Left lung (tissue), 4 donors: ENCODE measurements at regions not wholly inside any gene's neighbourhood (a gene's known extent, or its start where the extent isn't known, plus 50 kb on each side); places are given as distances from the start of the nearest gene placed in this dataset.
A peak's percentile ranks its signal among the peaks of the same experiment; 100 is the strongest.
"Not testable (repeated sequence)": the region's sequence is repeated elsewhere in the genome, so short reads cannot be mapped to it uniquely, and the experiment has no call there.

ENCODE experiments used
- ATAC-seq: fragments of 200-7000 bp; cut with Tn5 transposase; one replicate; pipeline ENCODE4 v1.9.1; 2020; ENCODE audit warnings: moderate library complexity
- DNase-seq, 4 donors: peaks; one replicate each; pipeline ENCODE4 v3.0.0-alpha.2; 2013 to 2020
- H3K27ac ChIP-seq, 2 donors: fragments of 200-600 bp; sonication (generic) in 1 of 2; one replicate each; pipeline versions ENCODE4 v1.5.0 to v1.8.0; 2020 to 2021
- H3K27me3 ChIP-seq, 2 donors: fragments of 200-600 bp; sonication (generic) in 1 of 2; one replicate each; pipeline versions ENCODE4 v1.5.0 to v1.8.0; 2020 to 2021
- H3K36me3 ChIP-seq, 2 donors: fragments of 200-600 bp; sonication (generic) in 1 of 2; one replicate each; pipeline versions ENCODE4 v1.5.0 to v1.8.0; 2020 to 2021
- H3K4me1 ChIP-seq, 2 donors: fragments of 200-600 bp; one replicate each; pipeline ENCODE4 v1.8.0; 2021
- H3K4me3 ChIP-seq, 2 donors: fragments of 200-600 bp; sonication (generic) in 1 of 2; one replicate each; pipeline versions ENCODE4 v1.5.0 to v1.8.0; 2020 to 2021; ENCODE audit warnings: mild to moderate bottlenecking in 1 of 2
- H3K9me3 ChIP-seq, 2 donors: fragments of 200-600 bp; sonication (generic) in 1 of 2; one replicate each; pipeline versions ENCODE4 v1.5.0 to v1.8.0; 2020 to 2021
- CTCF ChIP-seq, 2 donors: fragments of 200-600 bp; sonication (generic) in 1 of 2; IDR thresholded peaks; one replicate each; pipeline versions ENCODE4 v1.5.0 to v1.8.0; 2021; ENCODE audit warnings: antibody characterized with exemption in 2 of 2
- intact Hi-C, 2 donors: fragments of 100-400 bp; cut with DNase I; formaldehyde crosslinking; loops; one replicate each; pipeline versions ENCODE4 v1.11.2 to v1.14.2; 2022
- donor health status: DM: no; HTN: yes; CAD: no.
- donor health status: DM: no; HTN: no; CAD: no.

- intact Hi-C loops = no loop called here
- no peak overlapping the region for H3K4me3 ChIP-seq
- ATAC-seq (no peak), DNase-seq (no peak)
- H3K36me3 ChIP-seq = no peaks in the 10 kb centered on the region
- H3K27ac ChIP-seq = no peak overlapping the region
- H3K4me1 ChIP-seq = no peaks in the 10 kb centered on the region
- no peaks in the 10 kb centered on the region for H3K9me3 ChIP-seq
- no peaks in the 10 kb centered on the region for H3K27me3 ChIP-seq
- no peak for TF ChIP-seq CTCF (IDR thresholded peaks at IDR 0.05)
These were observed 245.3 kb downstream of the PARN start for GRCh38 chr16:14384745-14385144.

GRCh38 chr16:14383844-14384243, 246.2 kb downstream of the PARN start:
- DNase-seq, H3K27ac ChIP-seq, H3K4me1 ChIP-seq, ATAC-seq, H3K27me3 ChIP-seq, H3K36me3 ChIP-seq, intact Hi-C loops, H3K9me3 ChIP-seq, H3K4me3 ChIP-seq: not testable (repeated sequence)

- DNase-seq = peak in 1 of 4 donors; percentile 37
- intact Hi-C loops = no loop called here
- Histone ChIP-seq H3K27ac (no peak overlapping the region), H3K36me3 (no peaks in the 10 kb centered on the region), H3K27me3 (no peaks in the 10 kb centered on the region), H3K4me1 (no peaks in the 10 kb centered on the region), H3K4me3 (no peak overlapping the region), H3K9me3 (no peaks in the 10 kb centered on the region)
- TF ChIP-seq CTCF (IDR thresholded peaks at IDR 0.05) = no peak
- no peak for ATAC-seq
These were observed 251.2 kb downstream of the PARN start for GRCh38 chr16:14378689-14379467.

- intact Hi-C loops = no loop called here
- TF ChIP-seq CTCF (IDR thresholded peaks at IDR 0.05) = no peak
- no peaks in the 10 kb centered on the region for H3K9me3 ChIP-seq
- no peak overlapping the region for H3K4me3 ChIP-seq
- H3K27ac ChIP-seq = no peak overlapping the region
- H3K36me3 ChIP-seq = no peaks in the 10 kb centered on the region
- H3K27me3 ChIP-seq = no peaks in the 10 kb centered on the region
- DNase-seq (no peak), ATAC-seq (no peak)
- no peaks in the 10 kb centered on the region for H3K4me1 ChIP-seq
These were observed 251.9 kb downstream of the PARN start for GRCh38 chr16:14378131-14378551.

- intact Hi-C loops = no loop called here
- Histone ChIP-seq H3K4me3 (no peak overlapping the region), H3K27me3 (no peaks in the 10 kb centered on the region), H3K4me1 (no peaks in the 10 kb centered on the region), H3K9me3 (no peaks in the 10 kb centered on the region), H3K36me3 (no peaks in the 10 kb centered on the region), H3K27ac (no peak overlapping the region)
- DNase-seq (no peak), ATAC-seq (no peak)
- TF ChIP-seq CTCF (IDR thresholded peaks at IDR 0.05) = no peak
These were observed 252.7 kb downstream of the PARN start for GRCh38 chr16:14377326-14377725.

GRCh38 chr16:14375132-14375491, 254.9 kb downstream of the PARN start:
- intact Hi-C loops = no loop called here
- no peak for TF ChIP-seq CTCF (IDR thresholded peaks at IDR 0.05)
- Histone ChIP-seq H3K27me3 (no peaks in the 10 kb centered on the region), H3K4me3 (no peak overlapping the region), H3K9me3 (no peaks in the 10 kb centered on the region), H3K4me1 (no peaks in the 10 kb centered on the region), H3K27ac (no peak overlapping the region), H3K36me3 (no peaks in the 10 kb centered on the region)
- ATAC-seq = no peak
- DNase-seq = peak in 1 of 4 donors; percentile 6
